Endodermal cell (in vitro differentiated cells): ENCODE measurements at regions not wholly inside any gene's neighbourhood (a gene's known extent, or its start where the extent isn't known, plus 50 kb on each side); places are given as distances from the start of the nearest gene placed in this dataset.

ENCODE experiments used
- DNase-seq: peaks from one replicate; pipeline ENCODE4 v3.0.0-alpha.2; 2017
- H3K27ac ChIP-seq: 2 replicates; pipeline ENCODE4 v1.5.1; 2013; ENCODE audit warnings: mild to moderate bottlenecking, low read depth, low read length, moderate library complexity
- H3K27me3 ChIP-seq: 2 replicates; pipeline ENCODE4 v1.6.1; 2013; ENCODE audit warnings: mild to moderate bottlenecking, low read length, moderate library complexity; ENCODE audit not compliant: insufficient read depth, control insufficient read depth, poor library complexity, severe bottlenecking
- H3K36me3 ChIP-seq: 2 replicates; pipeline ENCODE4 v1.7.0; 2013; ENCODE audit warnings: mild to moderate bottlenecking, low read length, moderate library complexity; ENCODE audit not compliant: control insufficient read depth, insufficient read depth
- H3K4me1 ChIP-seq: one replicate; pipeline ENCODE4 v1.7.0; 2013; ENCODE audit warnings: low read length; ENCODE audit not compliant: control insufficient read depth, insufficient read depth
- H3K4me3 ChIP-seq: 2 replicates; pipeline ENCODE4 v1.5.1; 2013; ENCODE audit warnings: mild to moderate bottlenecking, low read length, moderate library complexity
- H3K9ac ChIP-seq: 2 replicates; pipeline ENCODE4 v1.6.1; 2013; ENCODE audit warnings: mild to moderate bottlenecking, low read length, moderate library complexity; ENCODE audit not compliant: poor library complexity, severe bottlenecking; ENCODE audit errors: extremely low read depth
- H3K9me3 ChIP-seq: 2 replicates; pipeline ENCODE4 v1.6.1; 2013; ENCODE audit warnings: mild to moderate bottlenecking, low read length, moderate library complexity; ENCODE audit not compliant: control insufficient read depth
- H3K27ac Mint-ChIP-seq: 2 replicates; pipeline ENCODE4 v1.8.0; 2020; ENCODE audit warnings: mixed read lengths
- H3K27me3 Mint-ChIP-seq: 2 replicates; pipeline ENCODE4 v1.8.0; 2021; ENCODE audit warnings: mild to moderate bottlenecking, mixed read lengths; ENCODE audit not compliant: insufficient read depth
- H3K36me3 Mint-ChIP-seq: 2 replicates; pipeline ENCODE4 v1.8.0; 2020; ENCODE audit warnings: low read depth, mixed read lengths
- H3K4me1 Mint-ChIP-seq: 2 replicates; pipeline ENCODE4 v1.8.0; 2020; ENCODE audit warnings: mixed read lengths
- H3K4me3 Mint-ChIP-seq: 2 replicates; pipeline ENCODE4 v1.8.0; 2020; ENCODE audit warnings: mild to moderate bottlenecking, moderate library complexity, mixed read lengths
- H3K9me3 Mint-ChIP-seq: 2 replicates; pipeline ENCODE4 v1.8.0; 2020; ENCODE audit warnings: mild to moderate bottlenecking, mixed read lengths
- WGBS, 2 experiments: methylation state at CpG; one replicate each; pipeline versions ENCODE4 v1.1.5 to v1.1.7; 2013; ENCODE audit warnings: missing lambda C conversion rate in 2 of 2, mixed read lengths in 1 of 2; ENCODE audit not compliant: insufficient coverage in 1 of 2, insufficient read length in 1 of 2; 5-methylcytosine and 5-hydroxymethylcytosine counted together
- TF ChIP-seq, protein P1 (sequence below): fragments of 200-600 bp; sonication (generic); conservative IDR thresholded peaks from 2 replicates; pipeline ENCODE4 v1.5.0; 2021; ENCODE audit warnings: antibody characterized with exemption, mild to moderate bottlenecking

DNA sequence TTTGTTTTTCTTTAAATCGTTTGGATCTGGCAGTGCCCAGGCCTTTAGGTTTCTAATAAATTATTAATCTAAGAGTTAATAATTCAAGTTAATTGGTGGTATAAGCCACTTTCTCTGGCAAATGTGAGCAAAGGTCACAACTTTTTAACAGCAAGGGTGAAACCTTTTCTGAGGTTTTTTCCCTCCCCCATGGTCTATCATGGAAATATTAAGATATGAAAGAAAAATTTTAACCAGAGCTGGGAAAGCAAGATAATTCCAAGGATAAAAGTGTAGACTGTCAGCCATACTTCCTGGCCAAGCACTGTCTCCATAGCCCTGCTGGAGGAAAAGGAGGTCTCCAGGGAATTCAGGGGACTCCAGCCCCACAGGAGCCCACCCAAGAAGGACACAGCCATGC is 341.2 kb downstream of the SETD4 start:
- no peaks in the 10 kb centered on the region for H3K4me1 ChIP-seq
- no peak overlapping the region for H3K27ac ChIP-seq
- no CpG with 5 or more reads among the region's 1 CpG for WGBS, 2 experiments
- H3K36me3 ChIP-seq: no peaks in the 10 kb centered on the region
- Mint-ChIP-seq H3K27me3 (peaks cover 41% of the 10 kb centered on the region), H3K27ac (no peak overlapping the region), H3K36me3 (no peaks in the 10 kb centered on the region), H3K4me3 (no peak overlapping the region), H3K9me3 (peaks cover 4% of the 10 kb centered on the region), H3K4me1 (no peaks in the 10 kb centered on the region)
- no peak for DNase-seq
- peaks cover 6% of the 10 kb centered on the region for H3K9me3 ChIP-seq
- no peak overlapping the region for H3K9ac ChIP-seq
- no peak overlapping the region for H3K4me3 ChIP-seq
- TF ChIP-seq, protein P1, sequence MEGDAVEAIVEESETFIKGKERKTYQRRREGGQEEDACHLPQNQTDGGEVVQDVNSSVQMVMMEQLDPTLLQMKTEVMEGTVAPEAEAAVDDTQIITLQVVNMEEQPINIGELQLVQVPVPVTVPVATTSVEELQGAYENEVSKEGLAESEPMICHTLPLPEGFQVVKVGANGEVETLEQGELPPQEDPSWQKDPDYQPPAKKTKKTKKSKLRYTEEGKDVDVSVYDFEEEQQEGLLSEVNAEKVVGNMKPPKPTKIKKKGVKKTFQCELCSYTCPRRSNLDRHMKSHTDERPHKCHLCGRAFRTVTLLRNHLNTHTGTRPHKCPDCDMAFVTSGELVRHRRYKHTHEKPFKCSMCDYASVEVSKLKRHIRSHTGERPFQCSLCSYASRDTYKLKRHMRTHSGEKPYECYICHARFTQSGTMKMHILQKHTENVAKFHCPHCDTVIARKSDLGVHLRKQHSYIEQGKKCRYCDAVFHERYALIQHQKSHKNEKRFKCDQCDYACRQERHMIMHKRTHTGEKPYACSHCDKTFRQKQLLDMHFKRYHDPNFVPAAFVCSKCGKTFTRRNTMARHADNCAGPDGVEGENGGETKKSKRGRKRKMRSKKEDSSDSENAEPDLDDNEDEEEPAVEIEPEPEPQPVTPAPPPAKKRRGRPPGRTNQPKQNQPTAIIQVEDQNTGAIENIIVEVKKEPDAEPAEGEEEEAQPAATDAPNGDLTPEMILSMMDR: no peak
- peaks cover 5% of the 10 kb centered on the region for H3K27me3 ChIP-seq

DNA sequence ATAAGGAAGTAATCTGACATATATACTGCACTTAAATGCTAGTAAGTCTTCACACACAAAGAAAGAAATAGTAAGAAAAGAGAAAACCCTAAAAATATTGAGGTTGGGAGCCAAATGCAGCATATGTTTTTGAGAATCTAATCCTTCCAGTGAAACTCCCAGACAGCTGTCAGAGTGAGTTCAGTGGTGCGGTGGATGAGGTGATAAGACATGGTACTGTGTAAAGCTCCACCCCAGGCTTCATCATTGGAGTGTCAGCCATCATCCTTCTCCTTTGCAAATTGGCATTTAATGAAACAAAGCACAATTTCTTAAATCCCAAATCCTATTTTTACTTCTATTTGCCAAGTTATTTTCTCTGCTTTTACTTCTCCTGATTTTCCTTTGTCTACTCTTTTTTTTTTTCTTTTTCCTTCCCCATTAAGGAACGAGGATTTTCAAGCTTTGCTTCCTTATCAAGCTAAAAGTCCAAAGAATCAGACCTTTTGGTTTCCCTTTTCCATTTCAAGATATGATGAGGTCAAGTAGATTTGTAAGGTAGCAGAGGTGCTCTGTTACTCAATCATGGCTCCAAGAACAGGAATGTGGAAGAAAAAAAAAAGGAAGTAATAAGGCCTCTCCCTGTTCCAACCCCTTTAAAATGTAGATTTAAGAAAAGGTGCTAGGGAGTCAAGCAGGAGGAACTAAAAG is 343.3 kb downstream of the SETD4 start:
- WGBS, 2 experiments: 86 to 88% methylated on average over 1 to 2 of the region's 2 CpGs
- H3K4me1 Mint-ChIP-seq: no peaks in the 10 kb centered on the region

DNA sequence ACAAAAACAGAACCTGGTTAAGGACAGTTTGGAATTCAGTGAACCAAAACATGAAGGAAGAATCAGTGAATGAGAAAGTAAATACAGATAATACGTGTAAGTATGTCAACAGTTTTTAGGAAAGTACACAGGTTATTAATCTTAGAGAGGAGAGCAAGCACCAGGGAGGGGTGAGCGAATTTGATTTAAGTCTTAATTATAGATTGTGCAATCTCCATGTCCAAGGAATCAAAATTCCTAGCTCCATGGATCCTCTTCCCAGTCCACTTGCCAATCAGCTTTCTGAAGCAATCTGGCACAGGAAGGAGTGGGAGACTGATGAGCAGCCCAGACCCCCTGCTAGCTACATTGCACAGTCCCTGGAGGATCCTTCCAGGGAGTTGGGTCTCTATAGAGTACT is 346.4 kb downstream of the SETD4 start:
- no peak overlapping the region for H3K4me3 Mint-ChIP-seq
- peaks cover 6% of the 10 kb centered on the region for H3K9me3 ChIP-seq
- no peak overlapping the region for H3K4me3 ChIP-seq
- H3K36me3 Mint-ChIP-seq: no peaks in the 10 kb centered on the region
- DNase-seq: no peak
- H3K27me3 ChIP-seq: peaks cover 5% of the 10 kb centered on the region
- peaks cover 47% of the 10 kb centered on the region for H3K27me3 Mint-ChIP-seq
- H3K4me1 Mint-ChIP-seq: no peaks in the 10 kb centered on the region
- no peaks in the 10 kb centered on the region for H3K36me3 ChIP-seq
- H3K4me1 ChIP-seq: no peaks in the 10 kb centered on the region
- H3K27ac Mint-ChIP-seq: no peak overlapping the region
- H3K9ac ChIP-seq: no peak overlapping the region
- no peak overlapping the region for H3K27ac ChIP-seq
- TF ChIP-seq, protein P1: no peak
- H3K9me3 Mint-ChIP-seq: peaks cover 4% of the 10 kb centered on the region
- 89 to 92% methylated on average over 1 to 2 of the region's 2 CpGs for WGBS, 2 experiments

More for the DNA sequence above, 343.3 kb downstream of the SETD4 start:
- Mint-ChIP-seq H3K27ac (no peak overlapping the region), H3K4me3 (no peak overlapping the region), H3K9me3 (peaks cover 6% of the 10 kb centered on the region), H3K36me3 (no peaks in the 10 kb centered on the region), H3K27me3 (peaks cover 44% of the 10 kb centered on the region)
- no peak overlapping the region for H3K4me3 ChIP-seq
- no peak for DNase-seq
- H3K4me1 ChIP-seq: no peaks in the 10 kb centered on the region
- peaks cover 6% of the 10 kb centered on the region for H3K9me3 ChIP-seq
- TF ChIP-seq, protein P1: no peak
- no peaks in the 10 kb centered on the region for H3K36me3 ChIP-seq
- H3K27me3 ChIP-seq: peaks cover 5% of the 10 kb centered on the region
- H3K27ac ChIP-seq: no peak overlapping the region
- H3K9ac ChIP-seq: no peak overlapping the region
